Cardiac fibroblast (primary cell): ENCODE measurements at regions not wholly inside any gene's neighbourhood (a gene's known extent, or its start where the extent isn't known, plus 50 kb on each side); places are given as distances from the start of the nearest gene placed in this dataset.

Experiments
- DNase-seq, 2 donors: peaks; one replicate each; pipeline versions ENCODE4 v3.0.0 to v3.0.0-alpha.2; 2010; ENCODE audit warnings: low read depth in 2 of 2
- H3K4me3 ChIP-seq, 2 donors: replicated peaks in 1 of 2; 1 replicate in 1 of 2; 2 replicates in 1 of 2; pipeline ENCODE4 v1.5.1; 2011; ENCODE audit warnings: low read depth in 2 of 2, low read length in 2 of 2, mild to moderate bottlenecking in 2 of 2, moderate library complexity in 1 of 2
- CTCF ChIP-seq: IDR thresholded peaks from one replicate; pipeline ENCODE4 v1.5.1; 2011; ENCODE audit warnings: low read depth, mild to moderate bottlenecking, low read length, inconsistent platforms

- no peak for TF ChIP-seq CTCF
- no peak overlapping the region for H3K4me3 ChIP-seq
- peak; percentile 65 to 85 for DNase-seq
Observed at GRCh38 chr1:30807318-30808066, 49.9 kb upstream of the LAPTM5 start.
